WTC11 (cell line): ENCODE measurements at regions not wholly inside any gene's neighbourhood (a gene's known extent, or its start where the extent isn't known, plus 50 kb on each side); places are given as distances from the start of the nearest gene placed in this dataset.

Experiments
- ATAC-seq: fragments of 200-7000 bp; cut with Tn5 transposase; 2 replicates; pipeline ENCODE4 v1.10.0; 2021; ENCODE audit warnings: mild to moderate bottlenecking, moderate library complexity
- CTCF ChIA-PET: fragments of 300-600 bp; sonication (Branson Sonifier 250); formaldehyde crosslinking; loops from one replicate; lab custom pipeline; 2021; ENCODE audit warnings: antibody characterized with exemption; lab: Charles Lee
- POLR2A ChIA-PET: fragments of 350-600 bp; sonication (Branson Sonifier 250); formaldehyde crosslinking; loops from one replicate; lab custom pipeline; 2021; ENCODE audit warnings: antibody characterized with exemption; lab: Charles Lee
- DNase-seq: peaks from one replicate; pipeline ENCODE4 v3.0.0; 2021; ENCODE audit warnings: low spot score
- H3K27ac Mint-ChIP-seq: 2 replicates; pipeline ENCODE4 v1.8.0; 2021; ENCODE audit warnings: mixed read lengths
- H3K27me3 Mint-ChIP-seq: 2 replicates; pipeline ENCODE4 v1.8.0; 2021; ENCODE audit warnings: low read depth, mild to moderate bottlenecking, moderate library complexity, mixed read lengths
- H3K36me3 Mint-ChIP-seq: 2 replicates; pipeline ENCODE4 v1.8.0; 2021; ENCODE audit warnings: mixed read lengths
- H3K4me1 Mint-ChIP-seq: 2 replicates; pipeline ENCODE4 v1.8.0; 2022; ENCODE audit warnings: mixed read lengths
- H3K4me3 Mint-ChIP-seq: 2 replicates; pipeline ENCODE4 v1.8.0; 2021; ENCODE audit warnings: mild to moderate bottlenecking, moderate library complexity, mixed read lengths
- H3K9me3 Mint-ChIP-seq: 2 replicates; pipeline ENCODE4 v1.8.0; 2021; ENCODE audit warnings: mixed read lengths
- ATF1 ChIP-seq: sonication (generic); formaldehyde crosslinking; IDR thresholded peaks from 2 replicates; pipeline ENCODE4 v1.8.1; 2023; ENCODE audit warnings: mild to moderate bottlenecking, moderate library complexity, missing genetic modification reagents
- ATF2 ChIP-seq: sonication (generic); formaldehyde crosslinking; IDR thresholded peaks from 2 replicates; pipeline ENCODE4 v1.8.1; 2022; ENCODE audit warnings: low read depth, missing genetic modification reagents, borderline replicate concordance
- CBFB ChIP-seq: sonication (generic); formaldehyde crosslinking; IDR thresholded peaks from 2 replicates; pipeline ENCODE4 v1.8.1; 2022; ENCODE audit warnings: mild to moderate bottlenecking, low read depth, missing genetic modification reagents
- ELF4 ChIP-seq: sonication (generic); formaldehyde crosslinking; IDR thresholded peaks from 2 replicates; pipeline ENCODE4 v1.8.1; 2022; ENCODE audit warnings: low read depth, mild to moderate bottlenecking, moderate library complexity, missing genetic modification reagents
- EMX1 ChIP-seq: fragments of 250-450 bp; sonication (Bioruptor Pico); IDR thresholded peaks from 2 replicates; pipeline ENCODE4 v1.8.0; 2021; ENCODE audit warnings: mild to moderate bottlenecking
- FOXP1 ChIP-seq: sonication (generic); formaldehyde crosslinking; IDR thresholded peaks from 2 replicates; pipeline ENCODE4 v1.8.0; 2022; ENCODE audit warnings: missing genetic modification reagents, mild to moderate bottlenecking, moderate library complexity, borderline replicate concordance
- GTF2I ChIP-seq: fragments of 250-450 bp; sonication (Bioruptor Pico); conservative IDR thresholded peaks from 2 replicates; pipeline ENCODE4 v1.4.0; 2021; ENCODE audit warnings: mild to moderate bottlenecking
- IRF2 ChIP-seq: sonication (generic); formaldehyde crosslinking; IDR thresholded peaks from 2 replicates; pipeline ENCODE4 v1.8.0; 2022; ENCODE audit warnings: low read depth, missing genetic modification reagents, borderline replicate concordance
- NFATC4 ChIP-seq: fragments of 250-450 bp; sonication (Bioruptor Pico); IDR thresholded peaks from 2 replicates; pipeline ENCODE4 v1.9.0; 2021; ENCODE audit warnings: mild to moderate bottlenecking
- NR1H2 ChIP-seq: sonication (generic); formaldehyde crosslinking; IDR thresholded peaks from 2 replicates; pipeline ENCODE4 v1.9.0; 2021; ENCODE audit warnings: mild to moderate bottlenecking, moderate library complexity, missing genetic modification reagents
- NR2C2 ChIP-seq: sonication (generic); formaldehyde crosslinking; IDR thresholded peaks from 2 replicates; pipeline ENCODE4 v1.8.0; 2022; ENCODE audit warnings: mild to moderate bottlenecking, missing genetic modification reagents
- NR3C1 ChIP-seq: sonication (generic); formaldehyde crosslinking; conservative IDR thresholded peaks from 2 replicates; pipeline ENCODE4 v1.8.1; 2023; ENCODE audit warnings: low read depth, mild to moderate bottlenecking, missing genetic modification reagents
- SP1 ChIP-seq: sonication (generic); formaldehyde crosslinking; conservative IDR thresholded peaks from 2 replicates; pipeline ENCODE4 v1.8.1; 2022; ENCODE audit warnings: missing genetic modification reagents
- TCF7 ChIP-seq: sonication (generic); formaldehyde crosslinking; IDR thresholded peaks from 2 replicates; pipeline ENCODE4 v1.8.0; 2022; ENCODE audit warnings: mild to moderate bottlenecking, low read depth, missing genetic modification reagents, moderate library complexity
- TEAD4 ChIP-seq: sonication (generic); formaldehyde crosslinking; IDR thresholded peaks from 2 replicates; pipeline ENCODE4 v1.8.0; 2022; ENCODE audit warnings: mild to moderate bottlenecking, missing genetic modification reagents
- ZNF232 ChIP-seq: sonication (generic); formaldehyde crosslinking; IDR thresholded peaks from 2 replicates; pipeline ENCODE4 v1.8.0; 2022; ENCODE audit warnings: mild to moderate bottlenecking, missing genetic modification reagents
- ZNF263 ChIP-seq: sonication (generic); formaldehyde crosslinking; IDR thresholded peaks from 2 replicates; pipeline ENCODE4 v1.8.1; 2022; ENCODE audit warnings: low read depth, mild to moderate bottlenecking, moderate library complexity, missing genetic modification reagents
- ZNF423 ChIP-seq: fragments of 250-450 bp; sonication (Bioruptor Pico); IDR thresholded peaks from 2 replicates; pipeline ENCODE4 v2.1.2; 2022; ENCODE audit warnings: mild to moderate bottlenecking, moderate library complexity
- TF ChIP-seq, protein P1 (sequence below): sonication (generic); formaldehyde crosslinking; IDR thresholded peaks from 2 replicates; pipeline ENCODE4 v1.8.1; 2022; ENCODE audit warnings: mild to moderate bottlenecking, missing genetic modification reagents, moderate library complexity, borderline replicate concordance
- TF ChIP-seq, protein P2 (sequence below): sonication (generic); formaldehyde crosslinking; IDR thresholded peaks from 2 replicates; pipeline ENCODE4 v1.8.0; 2022; ENCODE audit warnings: mild to moderate bottlenecking, missing genetic modification reagents
- TF ChIP-seq, protein P3 (sequence below): fragments of 250-450 bp; sonication (Bioruptor Pico); IDR thresholded peaks from 2 replicates; pipeline ENCODE4 v1.9.0; 2021; ENCODE audit warnings: mild to moderate bottlenecking
- TF ChIP-seq, protein P4 (sequence below): fragments of 250-450 bp; sonication (Bioruptor Pico); IDR thresholded peaks from 2 replicates; pipeline ENCODE4 v1.9.0; 2021; ENCODE audit warnings: moderate library complexity, mild to moderate bottlenecking, inconsistent platforms, borderline replicate concordance
- TF ChIP-seq, protein P5 (sequence below): sonication (generic); formaldehyde crosslinking; IDR thresholded peaks from 2 replicates; pipeline ENCODE4 v1.8.0; 2022; ENCODE audit warnings: missing genetic modification reagents

DNA sequence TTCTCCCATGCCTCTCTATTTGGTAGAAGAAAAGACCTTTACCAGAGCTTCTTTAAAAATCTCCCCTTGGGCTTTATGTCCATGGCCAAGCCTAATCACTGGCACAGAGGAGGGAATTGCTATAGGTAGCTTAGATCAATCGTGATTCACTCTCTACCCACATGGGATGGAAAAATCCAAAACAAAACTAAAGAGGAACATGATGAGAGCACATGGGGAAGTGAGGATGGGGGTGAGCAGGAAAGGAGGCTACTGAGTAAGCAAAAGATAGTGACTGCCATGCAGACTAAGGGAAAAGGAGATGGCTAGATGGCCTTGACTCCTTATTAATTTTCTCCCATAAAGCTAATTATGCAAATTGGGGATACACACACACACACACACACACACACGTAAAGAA, 201.2 kb downstream of the HS3ST3A1 start:
- no peaks in the 10 kb centered on the region for H3K36me3 Mint-ChIP-seq
- H3K4me3 Mint-ChIP-seq: no peak overlapping the region
- POLR2A ChIA-PET: no interaction called here
- no peak for TF ChIP-seq FOXP1 (CRISPR knock-in tag)
- TF ChIP-seq, protein P1, sequence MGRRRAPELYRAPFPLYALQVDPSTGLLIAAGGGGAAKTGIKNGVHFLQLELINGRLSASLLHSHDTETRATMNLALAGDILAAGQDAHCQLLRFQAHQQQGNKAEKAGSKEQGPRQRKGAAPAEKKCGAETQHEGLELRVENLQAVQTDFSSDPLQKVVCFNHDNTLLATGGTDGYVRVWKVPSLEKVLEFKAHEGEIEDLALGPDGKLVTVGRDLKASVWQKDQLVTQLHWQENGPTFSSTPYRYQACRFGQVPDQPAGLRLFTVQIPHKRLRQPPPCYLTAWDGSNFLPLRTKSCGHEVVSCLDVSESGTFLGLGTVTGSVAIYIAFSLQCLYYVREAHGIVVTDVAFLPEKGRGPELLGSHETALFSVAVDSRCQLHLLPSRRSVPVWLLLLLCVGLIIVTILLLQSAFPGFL: no peak
- no peak for TF ChIP-seq ATF1 (CRISPR knock-in tag)
- TF ChIP-seq NR2C2: no peak
- no peak for TF ChIP-seq SP1 (CRISPR knock-in tag)
- TF ChIP-seq CBFB (CRISPR knock-in tag): no peak
- TF ChIP-seq, all 79 proteins: peak for 0
- Mint-ChIP-seq H3K27me3 (no peaks in the 10 kb centered on the region; the same call in 1 of the 2 replicates), H3K27ac (no peak overlapping the region), H3K4me1 (peaks cover 22% of the 10 kb centered on the region), H3K9me3 (peaks cover 4% of the 10 kb centered on the region; the same call in 1 of the 2 replicates)
- ATAC-seq (no peak), DNase-seq (no peak)
- CTCF ChIA-PET: no interaction called here

GRCh38 chr17:13398853-13399252, 202.9 kb downstream of the HS3ST3A1 start:
- ChIA-PET POLR2A (no interaction called here), CTCF (no interaction called here)
- Mint-ChIP-seq H3K4me3 (no peak overlapping the region), H3K9me3 (peaks cover 4% of the 10 kb centered on the region; the same call in 1 of the 2 replicates), H3K36me3 (no peaks in the 10 kb centered on the region), H3K4me1 (peaks cover 13% of the 10 kb centered on the region), H3K27me3 (no peaks in the 10 kb centered on the region; the same call in 1 of the 2 replicates), H3K27ac (no peak overlapping the region)
- TF ChIP-seq ELF4 (CRISPR knock-in tag): no peak
- TF ChIP-seq, protein P2, sequence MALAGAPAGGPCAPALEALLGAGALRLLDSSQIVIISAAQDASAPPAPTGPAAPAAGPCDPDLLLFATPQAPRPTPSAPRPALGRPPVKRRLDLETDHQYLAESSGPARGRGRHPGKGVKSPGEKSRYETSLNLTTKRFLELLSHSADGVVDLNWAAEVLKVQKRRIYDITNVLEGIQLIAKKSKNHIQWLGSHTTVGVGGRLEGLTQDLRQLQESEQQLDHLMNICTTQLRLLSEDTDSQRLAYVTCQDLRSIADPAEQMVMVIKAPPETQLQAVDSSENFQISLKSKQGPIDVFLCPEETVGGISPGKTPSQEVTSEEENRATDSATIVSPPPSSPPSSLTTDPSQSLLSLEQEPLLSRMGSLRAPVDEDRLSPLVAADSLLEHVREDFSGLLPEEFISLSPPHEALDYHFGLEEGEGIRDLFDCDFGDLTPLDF (CRISPR knock-in tag): no peak
- TF ChIP-seq NFATC4: no peak
- TF ChIP-seq TCF7: no peak
- TF ChIP-seq TEAD4 (CRISPR knock-in tag): no peak
- TF ChIP-seq, protein P3, sequence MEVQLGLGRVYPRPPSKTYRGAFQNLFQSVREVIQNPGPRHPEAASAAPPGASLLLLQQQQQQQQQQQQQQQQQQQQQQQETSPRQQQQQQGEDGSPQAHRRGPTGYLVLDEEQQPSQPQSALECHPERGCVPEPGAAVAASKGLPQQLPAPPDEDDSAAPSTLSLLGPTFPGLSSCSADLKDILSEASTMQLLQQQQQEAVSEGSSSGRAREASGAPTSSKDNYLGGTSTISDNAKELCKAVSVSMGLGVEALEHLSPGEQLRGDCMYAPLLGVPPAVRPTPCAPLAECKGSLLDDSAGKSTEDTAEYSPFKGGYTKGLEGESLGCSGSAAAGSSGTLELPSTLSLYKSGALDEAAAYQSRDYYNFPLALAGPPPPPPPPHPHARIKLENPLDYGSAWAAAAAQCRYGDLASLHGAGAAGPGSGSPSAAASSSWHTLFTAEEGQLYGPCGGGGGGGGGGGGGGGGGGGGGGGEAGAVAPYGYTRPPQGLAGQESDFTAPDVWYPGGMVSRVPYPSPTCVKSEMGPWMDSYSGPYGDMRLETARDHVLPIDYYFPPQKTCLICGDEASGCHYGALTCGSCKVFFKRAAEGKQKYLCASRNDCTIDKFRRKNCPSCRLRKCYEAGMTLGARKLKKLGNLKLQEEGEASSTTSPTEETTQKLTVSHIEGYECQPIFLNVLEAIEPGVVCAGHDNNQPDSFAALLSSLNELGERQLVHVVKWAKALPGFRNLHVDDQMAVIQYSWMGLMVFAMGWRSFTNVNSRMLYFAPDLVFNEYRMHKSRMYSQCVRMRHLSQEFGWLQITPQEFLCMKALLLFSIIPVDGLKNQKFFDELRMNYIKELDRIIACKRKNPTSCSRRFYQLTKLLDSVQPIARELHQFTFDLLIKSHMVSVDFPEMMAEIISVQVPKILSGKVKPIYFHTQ (CRISPR knock-in tag): no peak
- TF ChIP-seq ATF2 (CRISPR knock-in tag): no peak
- no peak for TF ChIP-seq ZNF232 (CRISPR knock-in tag)
- TF ChIP-seq ZNF423 (CRISPR knock-in tag): no peak
- no peak for DNase-seq
- no peak for ATAC-seq

- Mint-ChIP-seq H3K27me3 (no peaks in the 10 kb centered on the region; the same call in 1 of the 2 replicates), H3K4me3 (no peak overlapping the region), H3K27ac (no peak overlapping the region), H3K4me1 (peaks cover 5% of the 10 kb centered on the region), H3K9me3 (peaks cover 1% of the 10 kb centered on the region; the same call in 1 of the 2 replicates), H3K36me3 (no peaks in the 10 kb centered on the region)
- CTCF ChIA-PET: no interaction called here
- POLR2A ChIA-PET: no interaction called here
- no peak for ATAC-seq
- no peak for DNase-seq
- TF ChIP-seq ZNF263 (CRISPR knock-in tag) (no peak), GTF2I (CRISPR knock-in tag) (no peak), IRF2 (CRISPR knock-in tag) (no peak), EMX1 (CRISPR knock-in tag) (no peak), NR1H2 (CRISPR knock-in tag) (no peak), NR3C1 (no peak)
- TF ChIP-seq, protein P4, sequence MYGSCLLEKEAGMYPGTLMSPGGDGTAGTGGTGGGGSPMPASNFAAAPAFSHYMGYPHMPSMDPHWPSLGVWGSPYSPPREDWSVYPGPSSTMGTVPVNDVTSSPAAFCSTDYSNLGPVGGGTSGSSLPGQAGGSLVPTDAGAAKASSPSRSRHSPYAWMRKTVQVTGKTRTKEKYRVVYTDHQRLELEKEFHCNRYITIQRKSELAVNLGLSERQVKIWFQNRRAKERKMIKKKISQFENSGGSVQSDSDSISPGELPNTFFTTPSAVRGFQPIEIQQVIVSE (CRISPR knock-in tag): no peak
- TF ChIP-seq, protein P5, sequence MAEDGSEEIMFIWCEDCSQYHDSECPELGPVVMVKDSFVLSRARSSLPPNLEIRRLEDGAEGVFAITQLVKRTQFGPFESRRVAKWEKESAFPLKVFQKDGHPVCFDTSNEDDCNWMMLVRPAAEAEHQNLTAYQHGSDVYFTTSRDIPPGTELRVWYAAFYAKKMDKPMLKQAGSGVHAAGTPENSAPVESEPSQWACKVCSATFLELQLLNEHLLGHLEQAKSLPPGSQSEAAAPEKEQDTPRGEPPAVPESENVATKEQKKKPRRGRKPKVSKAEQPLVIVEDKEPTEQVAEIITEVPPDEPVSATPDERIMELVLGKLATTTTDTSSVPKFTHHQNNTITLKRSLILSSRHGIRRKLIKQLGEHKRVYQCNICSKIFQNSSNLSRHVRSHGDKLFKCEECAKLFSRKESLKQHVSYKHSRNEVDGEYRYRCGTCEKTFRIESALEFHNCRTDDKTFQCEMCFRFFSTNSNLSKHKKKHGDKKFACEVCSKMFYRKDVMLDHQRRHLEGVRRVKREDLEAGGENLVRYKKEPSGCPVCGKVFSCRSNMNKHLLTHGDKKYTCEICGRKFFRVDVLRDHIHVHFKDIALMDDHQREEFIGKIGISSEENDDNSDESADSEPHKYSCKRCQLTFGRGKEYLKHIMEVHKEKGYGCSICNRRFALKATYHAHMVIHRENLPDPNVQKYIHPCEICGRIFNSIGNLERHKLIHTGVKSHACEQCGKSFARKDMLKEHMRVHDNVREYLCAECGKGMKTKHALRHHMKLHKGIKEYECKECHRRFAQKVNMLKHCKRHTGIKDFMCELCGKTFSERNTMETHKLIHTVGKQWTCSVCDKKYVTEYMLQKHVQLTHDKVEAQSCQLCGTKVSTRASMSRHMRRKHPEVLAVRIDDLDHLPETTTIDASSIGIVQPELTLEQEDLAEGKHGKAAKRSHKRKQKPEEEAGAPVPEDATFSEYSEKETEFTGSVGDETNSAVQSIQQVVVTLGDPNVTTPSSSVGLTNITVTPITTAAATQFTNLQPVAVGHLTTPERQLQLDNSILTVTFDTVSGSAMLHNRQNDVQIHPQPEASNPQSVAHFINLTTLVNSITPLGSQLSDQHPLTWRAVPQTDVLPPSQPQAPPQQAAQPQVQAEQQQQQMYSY (CRISPR knock-in tag): no peak
These were observed 203.6 kb downstream of the HS3ST3A1 start for GRCh38 chr17:13398091-13398490.
